ENCODE measurements at regions not wholly inside any gene's neighbourhood (a gene's known extent, or its start where the extent isn't known, plus 50 kb on each side); places are given as distances from the start of the nearest gene placed in this dataset.

DNA sequence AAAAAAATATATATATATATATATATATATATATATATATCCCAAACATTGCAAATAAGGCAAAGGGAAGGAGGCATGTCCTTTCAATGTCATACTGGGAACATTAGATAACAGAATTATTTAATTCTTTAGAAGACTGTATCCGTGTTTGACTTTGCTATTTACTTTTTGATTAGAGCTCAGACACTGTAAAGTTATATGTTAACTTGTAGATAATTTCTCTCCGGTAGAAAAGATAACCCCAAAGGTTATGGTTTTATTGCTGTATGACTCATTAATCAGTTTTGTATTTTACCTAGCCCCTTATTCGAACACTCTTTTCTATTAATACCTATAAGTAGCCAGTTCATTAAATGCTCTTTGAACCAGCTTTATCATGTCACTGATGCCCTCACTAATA, 150.6 kb upstream of the DUSP21 start:
- no peak for TF ChIP-seq CTCF (IDR thresholded peaks at IDR 0.05)
- TF ChIP-seq POLR2A (IDR thresholded peaks at IDR 0.05): no peak
